MCF 10A (cell line): ENCODE measurements at regions not wholly inside any gene's neighbourhood (a gene's known extent, or its start where the extent isn't known, plus 50 kb on each side); places are given as distances from the start of the nearest gene placed in this dataset.

Experiments used
- BruUV-seq: library from RNA; stranded (reverse); fragments of 400-500 nt; replicated peaks from 2 replicates; lab custom pipeline; 2021; lab: Mats Ljungman, UMichigan
- CTCF ChIA-PET: fragments of 300-600 bp; sonication (Branson Sonifier 250); formaldehyde crosslinking; extraction: SDS; loops from one replicate; lab custom pipeline; 2021; ENCODE audit warnings: antibody characterized with exemption, inconsistent platforms; lab: Yijun Ruan, JAX
- POLR2A ChIA-PET: fragments of 300-600, 350-650 bp; sonication (Branson Sonifier 250); formaldehyde crosslinking; extraction: SDS; loops from one replicate; lab custom pipeline; 2020; ENCODE audit warnings: antibody characterized with exemption, inconsistent platforms; lab: Yijun Ruan, JAX
- DNase-seq: peaks from one replicate; pipeline ENCODE4 v3.0.0-alpha.2; 2018; ENCODE audit not compliant: unreplicated experiment
- H3K27ac Mint-ChIP-seq: one replicate; pipeline ENCODE4 v1.8.0; 2022; ENCODE audit warnings: mild to moderate bottlenecking, low read depth, mixed read lengths; ENCODE audit not compliant: unreplicated experiment
- H3K27me3 Mint-ChIP-seq: one replicate; pipeline ENCODE4 v1.8.0; 2022; ENCODE audit warnings: mixed read lengths; ENCODE audit not compliant: insufficient read depth, unreplicated experiment
- H3K36me3 Mint-ChIP-seq: one replicate; pipeline ENCODE4 v1.8.0; 2022; ENCODE audit warnings: mild to moderate bottlenecking, moderate library complexity, mixed read lengths; ENCODE audit not compliant: insufficient read depth, unreplicated experiment
- H3K4me1 Mint-ChIP-seq: one replicate; pipeline ENCODE4 v1.8.0; 2022; ENCODE audit warnings: mixed read lengths; ENCODE audit not compliant: insufficient read depth, unreplicated experiment
- H3K4me3 Mint-ChIP-seq: one replicate; pipeline ENCODE4 v1.8.0; 2022; ENCODE audit warnings: mild to moderate bottlenecking, moderate library complexity, mixed read lengths; ENCODE audit not compliant: unreplicated experiment
- H3K9me3 Mint-ChIP-seq: one replicate; pipeline ENCODE4 v1.8.0; 2022; ENCODE audit warnings: mixed read lengths; ENCODE audit not compliant: unreplicated experiment
- intact Hi-C: fragments of 100-400 bp; cut with micrococcal nuclease; formaldehyde crosslinking; loops from 2 replicates; pipeline ENCODE4 v1.14.1; 2022
- TF ChIP-seq, protein P1 (sequence below): fragments of 200-600 bp; IDR thresholded peaks from one replicate; pipeline ENCODE4 v1.8.0; 2022; ENCODE audit warnings: antibody characterized with exemption, mild to moderate bottlenecking; ENCODE audit not compliant: unreplicated experiment

DNA sequence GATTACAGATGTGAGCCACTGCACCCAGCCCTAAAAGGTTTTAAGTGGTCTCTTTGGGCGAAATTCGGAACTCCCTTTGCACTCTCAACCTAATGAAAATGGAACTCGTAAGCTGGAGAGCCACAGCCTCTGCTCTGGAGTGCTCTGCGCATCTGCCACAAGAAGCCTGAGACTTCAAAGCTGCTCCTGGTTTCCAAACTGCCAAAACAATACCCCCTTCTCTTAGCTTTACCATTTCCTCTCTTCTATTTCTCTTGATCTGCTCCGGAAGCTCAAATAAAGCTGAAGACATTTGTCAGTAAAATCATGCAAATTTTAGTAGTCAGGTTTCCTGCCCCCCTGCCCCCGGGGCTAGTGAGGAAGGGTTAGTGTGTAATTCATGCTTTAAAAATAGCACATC lies 312.7 kb downstream of the MFSD1 start:
- no TSS peak for BruUV-seq
- Mint-ChIP-seq H3K4me3 (no peak overlapping the region), H3K36me3 (no peaks in the 10 kb centered on the region), H3K27ac (no peak overlapping the region), H3K27me3 (no peaks in the 10 kb centered on the region), H3K9me3 (no peaks in the 10 kb centered on the region), H3K4me1 (no peaks in the 10 kb centered on the region)
- TF ChIP-seq, protein P1, sequence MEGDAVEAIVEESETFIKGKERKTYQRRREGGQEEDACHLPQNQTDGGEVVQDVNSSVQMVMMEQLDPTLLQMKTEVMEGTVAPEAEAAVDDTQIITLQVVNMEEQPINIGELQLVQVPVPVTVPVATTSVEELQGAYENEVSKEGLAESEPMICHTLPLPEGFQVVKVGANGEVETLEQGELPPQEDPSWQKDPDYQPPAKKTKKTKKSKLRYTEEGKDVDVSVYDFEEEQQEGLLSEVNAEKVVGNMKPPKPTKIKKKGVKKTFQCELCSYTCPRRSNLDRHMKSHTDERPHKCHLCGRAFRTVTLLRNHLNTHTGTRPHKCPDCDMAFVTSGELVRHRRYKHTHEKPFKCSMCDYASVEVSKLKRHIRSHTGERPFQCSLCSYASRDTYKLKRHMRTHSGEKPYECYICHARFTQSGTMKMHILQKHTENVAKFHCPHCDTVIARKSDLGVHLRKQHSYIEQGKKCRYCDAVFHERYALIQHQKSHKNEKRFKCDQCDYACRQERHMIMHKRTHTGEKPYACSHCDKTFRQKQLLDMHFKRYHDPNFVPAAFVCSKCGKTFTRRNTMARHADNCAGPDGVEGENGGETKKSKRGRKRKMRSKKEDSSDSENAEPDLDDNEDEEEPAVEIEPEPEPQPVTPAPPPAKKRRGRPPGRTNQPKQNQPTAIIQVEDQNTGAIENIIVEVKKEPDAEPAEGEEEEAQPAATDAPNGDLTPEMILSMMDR = no peak
- intact Hi-C loops = no loop called here
- ChIA-PET CTCF (no interaction called here), POLR2A (no interaction called here)
- no peak for DNase-seq

DNA sequence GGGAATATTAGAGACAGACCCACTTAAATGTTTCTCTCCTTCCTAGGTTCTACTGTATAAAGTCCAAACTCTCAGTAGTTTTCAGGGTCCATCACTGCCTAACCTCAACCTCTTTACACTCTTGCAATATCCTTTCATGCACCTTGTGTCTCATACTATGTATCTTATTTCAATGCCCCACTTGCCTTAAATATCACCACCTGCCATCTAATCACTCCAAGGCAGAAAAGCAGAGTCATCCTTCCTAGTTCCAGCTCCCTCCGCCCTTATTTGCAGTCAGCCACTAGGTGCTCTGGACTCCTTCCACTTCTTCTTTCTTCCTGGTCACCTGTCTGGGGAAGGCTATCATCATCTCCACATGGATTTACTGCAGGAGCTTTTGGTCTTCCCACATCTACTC lies 322.0 kb downstream of the MFSD1 start:
- BruUV-seq = no TSS peak

DNA sequence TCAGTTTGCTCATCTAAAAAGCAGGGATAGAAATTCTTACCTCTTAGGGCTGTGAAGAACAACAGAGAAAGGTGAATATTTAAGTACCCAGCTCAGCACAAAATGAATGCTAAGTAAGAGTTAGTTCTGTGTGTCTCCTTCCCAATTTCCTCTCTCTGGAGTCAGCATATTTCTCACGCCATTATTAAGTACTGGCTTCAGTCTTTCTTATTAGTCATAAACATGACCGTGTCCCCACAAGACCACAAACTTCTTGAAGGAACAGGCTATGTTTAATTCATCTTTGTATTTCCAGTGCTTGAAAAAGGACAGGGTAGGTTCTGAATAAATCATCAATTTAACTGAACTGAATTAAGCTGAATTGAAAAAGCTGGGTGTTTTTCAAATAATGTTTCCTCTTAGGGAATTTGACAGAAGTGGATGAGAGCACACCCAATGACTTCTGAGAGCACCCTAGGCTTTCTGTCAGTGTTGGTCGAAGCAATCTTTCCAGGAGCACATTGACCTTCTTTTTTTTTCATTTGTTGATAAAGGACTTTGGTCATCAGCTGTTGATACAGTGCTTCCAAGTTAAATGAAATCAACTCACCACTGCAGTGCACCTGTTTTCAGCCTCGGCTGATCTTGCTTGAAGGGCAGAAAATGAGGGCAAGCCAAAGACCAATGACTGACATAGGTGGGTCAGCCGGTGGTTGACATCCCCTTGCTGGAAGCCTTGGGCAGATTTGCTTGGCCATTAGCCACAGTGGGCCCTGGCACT lies 324.6 kb downstream of the MFSD1 start:
- Mint-ChIP-seq H3K27me3 (peaks cover 6% of the 10 kb centered on the region), H3K27ac (no peak overlapping the region), H3K4me1 (peaks cover 8% of the 10 kb centered on the region), H3K9me3 (no peaks in the 10 kb centered on the region), H3K4me3 (no peak overlapping the region), H3K36me3 (no peaks in the 10 kb centered on the region)
- POLR2A ChIA-PET = no interaction called here
- CTCF ChIA-PET = no interaction called here
- TF ChIP-seq, protein P1 = no peak
- DNase-seq = no peak
- intact Hi-C loops = no loop called here
- BruUV-seq = no TSS peak

More for the DNA sequence above, 322.0 kb downstream of the MFSD1 start:
- ChIA-PET POLR2A (no interaction called here), CTCF (interaction anchor here (1.2 kb wide), 1 partner anchor 12 kb away, joined by 4 read pairs; no protein-coding TSS in a partner anchor)
- Mint-ChIP-seq H3K4me3 (no peak overlapping the region), H3K4me1 (peaks cover 6% of the 10 kb centered on the region), H3K27ac (no peak overlapping the region), H3K27me3 (peaks cover 6% of the 10 kb centered on the region), H3K9me3 (no peaks in the 10 kb centered on the region), H3K36me3 (no peaks in the 10 kb centered on the region)
- intact Hi-C loops = no loop called here
- TF ChIP-seq, protein P1 = no peak
- no peak for DNase-seq

DNA sequence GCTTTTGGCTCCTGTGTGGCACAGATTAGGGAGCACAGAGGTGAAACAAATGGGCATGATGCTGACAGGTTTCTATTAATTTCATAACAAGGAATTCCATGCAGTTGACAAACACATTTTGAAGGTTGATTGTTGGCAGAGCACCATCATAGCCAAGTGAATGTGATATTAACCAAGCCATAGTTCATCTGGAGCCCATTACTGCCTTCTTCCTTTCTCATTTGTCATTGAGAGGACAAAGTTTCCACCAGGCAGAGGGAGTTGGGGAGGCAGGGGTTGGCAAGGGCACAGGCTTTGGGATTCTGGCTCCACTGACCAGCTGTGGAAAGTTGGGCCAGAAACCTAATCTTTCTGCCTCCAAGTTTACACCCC lies 325.2 kb downstream of the MFSD1 start:
- H3K9me3 Mint-ChIP-seq = no peaks in the 10 kb centered on the region
- intact Hi-C loops = no loop called here
- TF ChIP-seq, protein P1 = no peak
- peaks cover 8% of the 10 kb centered on the region for H3K4me1 Mint-ChIP-seq
- DNase-seq = no peak
- H3K27me3 Mint-ChIP-seq = peaks cover 6% of the 10 kb centered on the region
- BruUV-seq = no TSS peak
- no peak overlapping the region for H3K27ac Mint-ChIP-seq
- CTCF ChIA-PET = no interaction called here
- H3K36me3 Mint-ChIP-seq = no peaks in the 10 kb centered on the region
- no peak overlapping the region for H3K4me3 Mint-ChIP-seq
- POLR2A ChIA-PET = no interaction called here
